PFSK-1 (cell line): ENCODE measurements at regions not wholly inside any gene's neighbourhood (a gene's known extent, or its start where the extent isn't known, plus 50 kb on each side); places are given as distances from the start of the nearest gene placed in this dataset.

Experiments used
- FOXP2 ChIP-seq: optimal IDR thresholded peaks from 2 replicates; pipeline ENCODE3; 2011; ENCODE audit warnings: borderline replicate concordance, control low read depth, inconsistent platforms; ENCODE audit not compliant: insufficient read depth; ENCODE audit errors: extremely low read length, extremely low read depth
- POLR2AphosphoS5 ChIP-seq: IDR thresholded peaks from 2 replicates; pipeline ENCODE4 v1.6.1; 2012; ENCODE audit warnings: low read depth, mild to moderate bottlenecking, control low read depth, low read length, moderate library complexity
- REST ChIP-seq, 2 experiments: IDR thresholded peaks; 2 replicates each; pipeline versions ENCODE4 v1.6.1 to v1.8.0; 2011 to 2012; ENCODE audit warnings: low read depth in 2 of 2, low read length in 2 of 2, control low read depth in 1 of 2, inconsistent platforms in 1 of 2, mild to moderate bottlenecking in 1 of 2, moderate library complexity in 1 of 2; ENCODE audit not compliant: insufficient read depth in 1 of 2
- SIN3A ChIP-seq: IDR thresholded peaks from 2 replicates; pipeline ENCODE4 v1.6.1; 2012; ENCODE audit warnings: mild to moderate bottlenecking, low read length, moderate library complexity, borderline replicate concordance; ENCODE audit not compliant: insufficient read depth
- TAF1 ChIP-seq: IDR thresholded peaks from 2 replicates; pipeline ENCODE4 v1.6.1; 2012; ENCODE audit warnings: low read length, control low read depth, borderline replicate concordance; ENCODE audit not compliant: insufficient read depth

- TF ChIP-seq TAF1: no peak
- TF ChIP-seq POLR2AphosphoS5: no peak
- TF ChIP-seq FOXP2: no peak
- no peak for TF ChIP-seq REST (IDR thresholded peaks at IDR 0.05; ENCODE audit: insufficient read depth in 1 of 2, low read depth in 2 of 2, low read length in 2 of 2)
- TF ChIP-seq SIN3A: no peak
Measured at GRCh38 chr20:48058611-48059559, 273.6 kb upstream of the SULF2 start.

GRCh38 chr20:48057739-48058138, 272.5 kb upstream of the SULF2 start:
- TF ChIP-seq SIN3A (no peak), REST (IDR thresholded peaks at IDR 0.05; ENCODE audit: insufficient read depth in 1 of 2, low read depth in 2 of 2, low read length in 2 of 2) (no peak), POLR2AphosphoS5 (no peak), TAF1 (no peak), FOXP2 (no peak)

GRCh38 chr20:48057251-48057650, 272.0 kb upstream of the SULF2 start:
- TF ChIP-seq SIN3A (no peak), TAF1 (no peak), REST (IDR thresholded peaks at IDR 0.05; ENCODE audit: insufficient read depth in 1 of 2, low read depth in 2 of 2, low read length in 2 of 2) (no peak), POLR2AphosphoS5 (no peak), FOXP2 (no peak)

- TF ChIP-seq FOXP2 (no peak), REST (IDR thresholded peaks at IDR 0.05; ENCODE audit: insufficient read depth in 1 of 2, low read depth in 2 of 2, low read length in 2 of 2) (no peak), POLR2AphosphoS5 (no peak), TAF1 (no peak), SIN3A (no peak)
Measured at GRCh38 chr20:48056218-48056617, 270.9 kb upstream of the SULF2 start.
